HG03354 (cell line): ENCODE measurements at regions not wholly inside any gene's neighbourhood (a gene's known extent, or its start where the extent isn't known, plus 50 kb on each side); places are given as distances from the start of the nearest gene placed in this dataset.
"Not testable (repeated sequence)": the region's sequence is repeated elsewhere in the genome, so short reads cannot be mapped to it uniquely, and the experiment has no call there.

Source experiments
- ATAC-seq: cut with Tn5 transposase; IDR thresholded peaks from one replicate; pipeline ENCODE4 v1.9.1; 2021; ENCODE audit warnings: mild to moderate bottlenecking; ENCODE audit not compliant: unreplicated experiment, poor library complexity, severe bottlenecking

DNA sequence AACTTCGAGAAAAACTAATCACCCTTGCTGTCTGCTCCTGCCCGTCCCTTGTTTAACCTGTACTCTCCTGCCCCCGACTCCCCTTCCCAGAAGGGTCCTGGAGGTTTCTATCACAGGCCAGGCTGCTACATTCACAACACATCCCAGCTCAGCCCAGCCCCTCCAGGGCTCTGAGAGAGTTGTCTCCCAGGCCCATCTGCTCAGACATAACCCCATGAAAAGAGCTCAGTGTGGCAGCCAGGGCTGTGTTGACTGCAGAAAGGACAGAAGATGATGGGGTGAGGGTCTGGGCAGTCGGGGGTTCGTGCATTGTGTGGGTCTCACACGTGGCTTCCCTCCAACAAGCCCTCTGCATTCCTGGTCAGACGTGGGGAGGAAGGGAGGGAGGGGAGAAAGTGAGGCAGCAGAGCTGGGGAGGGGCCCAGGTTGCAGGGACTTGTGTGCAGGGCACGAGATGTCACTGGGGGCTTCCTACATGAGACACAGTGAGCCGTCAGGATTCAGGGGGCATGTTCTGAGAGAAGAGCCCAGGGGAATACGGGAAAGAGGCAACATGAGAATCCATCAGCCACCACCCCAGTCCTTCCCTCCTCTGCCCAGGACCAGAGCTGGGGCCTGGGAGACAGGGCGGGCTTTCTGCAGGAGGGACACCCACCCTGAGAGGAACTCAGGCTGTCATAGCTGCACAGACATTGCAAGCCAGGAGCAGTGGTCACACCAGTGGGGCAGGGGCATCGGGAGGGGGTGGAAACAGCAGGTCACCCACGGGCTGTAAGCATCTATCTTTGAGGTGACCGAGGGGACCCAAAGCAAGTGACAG lies 372.9 kb downstream of the PREX1 start:
- no peak for ATAC-seq

- no peak for ATAC-seq
These were observed 374.2 kb downstream of the PREX1 start for GRCh38 chr20:48453477-48454093.

DNA sequence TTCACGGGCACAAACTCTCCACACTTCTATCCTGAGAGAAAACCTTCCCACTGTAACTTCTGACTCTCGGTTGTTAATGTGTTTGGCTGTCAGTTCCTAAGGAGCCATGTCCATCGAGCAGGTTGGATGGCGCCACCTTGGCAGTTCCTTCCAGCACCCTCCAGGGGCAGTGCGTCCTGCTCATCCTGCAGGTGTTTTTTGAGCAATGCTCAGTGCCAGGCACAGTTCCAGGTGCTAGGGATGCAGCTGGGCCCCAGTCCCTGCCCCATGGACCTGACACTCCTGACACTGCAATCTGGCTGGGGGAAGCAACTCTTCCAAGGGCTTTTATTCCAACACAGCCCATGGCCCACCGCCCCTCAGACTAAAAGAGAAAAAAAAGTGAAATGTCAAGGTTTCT lies 376.4 kb downstream of the PREX1 start:
- no peak for ATAC-seq

GRCh38 chr20:48448666-48449600 lies 378.9 kb downstream of the PREX1 start:
- no peak for ATAC-seq

DNA sequence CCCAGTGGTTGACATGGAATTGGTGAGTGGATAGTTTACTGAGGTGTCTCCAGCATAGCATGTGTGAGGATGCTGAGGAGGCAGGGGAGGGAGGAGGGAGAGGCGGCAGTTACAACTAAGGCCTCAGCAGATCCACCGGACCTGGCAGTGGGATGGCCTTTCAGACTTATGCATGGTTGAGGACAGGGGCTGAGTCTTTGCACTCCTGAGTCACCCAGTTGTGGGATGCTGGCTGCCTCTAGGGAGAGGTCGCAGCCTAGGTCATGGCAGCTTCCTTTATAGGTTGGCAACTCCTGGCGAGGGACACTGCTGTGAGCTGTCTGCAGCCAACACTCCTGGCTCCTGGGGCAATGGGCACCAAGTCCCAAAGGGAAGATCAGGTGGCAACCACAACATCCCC lies 380.3 kb downstream of the PREX1 start:
- ATAC-seq = no peak

GRCh38 chr20:48445827-48446226 lies 382.0 kb downstream of the PREX1 start:
- no peak for ATAC-seq

- no peak for ATAC-seq
These were observed 383.6 kb downstream of the PREX1 start for GRCh38 chr20:48444249-48444648.

- ATAC-seq = no peak
These were observed 386.9 kb downstream of the PREX1 start for GRCh38 chr20:48440916-48441315.

- ATAC-seq = not testable (repeated sequence)
These were observed 387.5 kb downstream of the PREX1 start for GRCh38 chr20:48440261-48440660.

DNA sequence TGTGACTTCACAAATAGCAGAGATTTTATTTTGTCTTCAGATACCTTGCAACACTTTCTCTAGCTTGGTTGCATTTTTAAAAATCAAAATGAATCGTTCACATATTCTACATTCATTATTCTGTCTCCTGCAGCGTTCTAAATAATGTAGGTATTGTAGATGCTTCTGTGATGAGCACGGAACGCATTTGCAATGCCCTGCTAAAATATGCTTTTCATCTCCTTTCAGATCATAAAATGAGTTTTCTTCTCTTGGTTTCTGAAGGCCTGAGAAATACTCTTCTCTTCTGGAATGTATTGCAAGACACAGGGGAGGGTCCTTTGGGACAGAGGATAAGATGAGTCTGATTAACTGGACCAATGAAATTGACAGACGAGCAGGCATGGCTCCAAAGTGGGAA lies 390.7 kb downstream of the PREX1 start:
- ATAC-seq = no peak

GRCh38 chr20:48436609-48437008 lies 391.2 kb downstream of the PREX1 start:
- ATAC-seq = not testable (repeated sequence)

- ATAC-seq = no peak
These were observed 394.6 kb downstream of the PREX1 start for GRCh38 chr20:48433178-48433577.

DNA sequence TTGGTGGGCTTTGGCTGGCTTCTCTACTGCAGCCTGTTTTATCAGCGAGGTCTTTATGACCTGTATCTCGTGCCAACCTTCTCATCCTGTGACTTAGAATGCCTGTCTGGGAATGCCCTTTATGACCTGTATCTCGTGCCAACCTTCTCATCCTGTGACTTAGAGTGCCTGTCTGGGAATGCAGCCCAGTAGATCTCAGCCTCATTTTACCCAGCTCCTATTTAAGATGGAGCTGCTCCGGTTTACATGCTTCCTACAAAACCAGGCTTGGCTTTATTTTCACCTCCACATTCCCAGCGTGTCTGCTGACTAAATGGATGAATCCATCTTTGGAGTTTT lies 395.3 kb downstream of the PREX1 start:
- ATAC-seq = no peak

DNA sequence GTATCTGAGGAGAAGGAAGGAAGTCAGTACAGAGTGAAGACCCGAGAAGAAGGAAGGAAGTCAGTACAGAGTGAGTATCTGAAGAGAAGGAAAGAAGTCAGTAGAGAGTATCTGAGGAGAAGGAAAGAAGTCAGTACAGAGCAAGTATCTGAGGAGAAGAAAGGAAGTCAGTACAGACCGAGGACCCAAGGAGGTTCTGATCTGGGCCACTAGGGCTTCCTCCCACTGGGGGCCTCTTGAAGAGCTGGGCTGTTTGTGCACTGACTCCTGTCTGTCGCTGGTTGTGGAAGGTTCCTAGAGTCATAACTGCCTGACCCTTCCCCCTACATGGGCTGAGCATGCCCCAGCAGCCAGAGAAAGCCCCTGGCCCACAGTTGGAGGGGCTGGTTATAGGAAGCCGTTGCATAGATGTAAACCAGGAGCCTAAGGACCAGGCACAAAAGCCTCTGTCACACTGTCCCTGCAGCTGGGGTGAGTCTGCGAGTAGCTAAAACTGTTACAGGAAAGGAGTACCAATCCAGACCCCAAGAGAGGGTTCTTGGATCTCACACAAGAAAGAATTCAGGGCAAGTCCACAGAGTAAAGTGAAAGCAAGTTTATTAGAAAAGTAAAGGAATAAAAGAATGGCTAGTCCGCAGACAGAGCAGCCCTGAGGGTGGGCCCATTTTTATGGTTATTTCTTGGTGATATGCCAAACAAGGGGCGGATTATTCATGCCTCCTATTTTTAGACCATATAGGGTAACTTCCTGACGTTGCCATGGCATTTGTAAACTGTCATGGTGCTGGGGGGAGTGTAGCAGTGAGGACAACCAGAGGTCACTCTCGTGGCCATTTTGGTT lies 395.9 kb downstream of the PREX1 start:
- no peak for ATAC-seq

DNA sequence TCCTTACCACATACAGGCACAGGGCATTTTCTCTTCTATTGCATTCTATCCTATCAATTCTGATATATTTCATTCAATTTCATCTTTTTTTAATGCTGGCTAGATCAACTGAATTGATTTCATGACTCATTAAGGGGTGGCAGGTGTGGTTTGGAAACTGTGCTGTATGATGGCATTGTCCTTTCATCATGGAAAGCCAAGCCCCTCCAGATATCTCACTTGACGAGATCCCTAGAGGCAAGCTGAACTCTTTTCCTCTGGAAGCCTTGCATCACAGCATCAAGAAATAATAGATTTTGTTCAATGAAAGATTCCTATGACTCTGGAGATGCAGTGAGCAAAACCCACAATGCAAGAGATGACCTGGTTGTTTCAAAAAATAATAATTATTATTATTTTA lies 401.2 kb downstream of the PREX1 start:
- ATAC-seq = no peak

- ATAC-seq = no peak
These were observed 401.8 kb downstream of the PREX1 start for GRCh38 chr20:48425817-48426612.

- no peak for ATAC-seq
These were observed 402.5 kb downstream of the PREX1 start for GRCh38 chr20:48425321-48425720.

- no peak for ATAC-seq
These were observed 405.4 kb downstream of the PREX1 start for GRCh38 chr20:48422242-48422960.
